B cell (primary cell): ENCODE measurements at regions not wholly inside any gene's neighbourhood (a gene's known extent, or its start where the extent isn't known, plus 50 kb on each side); places are given as distances from the start of the nearest gene placed in this dataset.

Experiments
- CTCF ChIP-seq: fragments of 200-600 bp; IDR thresholded peaks from one replicate; pipeline ENCODE4 v1.8.0; 2022; ENCODE audit warnings: antibody characterized with exemption, mild to moderate bottlenecking
- EZH2 ChIP-seq: IDR thresholded peaks from 2 replicates; pipeline ENCODE4 v1.6.1; 2012; ENCODE audit warnings: borderline replicate concordance, low read depth, mild to moderate bottlenecking, moderate library complexity, low read length; ENCODE audit not compliant: insufficient read depth, poor library complexity, severe bottlenecking

GRCh38 chr21:18908641-18909040 lies 505.1 kb upstream of the TMPRSS15 start:
- TF ChIP-seq CTCF = no peak
- TF ChIP-seq EZH2 = no peak
